K562 (cell line): ENCODE measurements at regions not wholly inside any gene's neighbourhood (a gene's known extent, or its start where the extent isn't known, plus 50 kb on each side); places are given as distances from the start of the nearest gene placed in this dataset.

Experiments used
- ATAC-seq: fragments of 200-7000 bp; cut with Tn5 transposase; 3 replicates; pipeline ENCODE4 v1.9.1; 2020; ENCODE audit warnings: moderate library complexity
- BruUV-seq: library from RNA; stranded (reverse); fragments of 400-500 nt; replicated peaks from 2 replicates; lab custom pipeline; 2021; lab: Mats Ljungman, UMichigan
- CTCF ChIA-PET: fragments of 300-600 bp; formaldehyde crosslinking; extraction: SDS; loops from one replicate; lab custom pipeline; 2021; ENCODE audit warnings: low intra/inter-chr PET ratio; lab: Yijun Ruan, JAX
- POLR2A ChIA-PET: fragments of 300-600, 350-650 bp; sonication (Branson Sonifier 250); formaldehyde crosslinking; extraction: SDS; loops from one replicate; lab custom pipeline; 2021; ENCODE audit warnings: antibody characterized with exemption, inconsistent platforms; lab: Yijun Ruan, JAX
- DNase-seq, 4 experiments: peaks; one replicate each; pipeline versions ENCODE4 v3.0.0 to v3.0.0-alpha.2; 2011 to 2018; ENCODE audit warnings: low spot score in 3 of 4, mixed read lengths in 3 of 4; ENCODE audit errors: extremely low read depth in 1 of 4
- FAIRE-seq: peaks from 2 replicates; lab custom pipeline; 2011; peaks lifted over from hg19 to GRCh38; lab: Jason Lieb, UNC
- H2AFZ ChIP-seq: 2 replicates; pipeline ENCODE4 v1.6.0; 2011; ENCODE audit warnings: low read depth, low read length, control low read depth, inconsistent platforms
- H3K27ac ChIP-seq: fragments of 200-600 bp; 3 replicates; pipeline ENCODE4 v1.8.0; 2011; ENCODE audit warnings: low read depth, mild to moderate bottlenecking, control low read depth, inconsistent platforms, low read length, moderate library complexity, mixed read lengths; ENCODE audit errors: extremely low read depth
- H3K27me3 ChIP-seq, 2 experiments: fragments of 300-600 bp in 1 of 2; 2 replicates in 1 of 2; 3 replicates in 1 of 2; pipeline versions ENCODE4 v1.6.0 to v1.8.0; 2011; ENCODE audit warnings: inconsistent platforms in 2 of 2, low read length in 2 of 2, mild to moderate bottlenecking in 1 of 2, mixed read lengths in 1 of 2, moderate library complexity in 1 of 2; ENCODE audit not compliant: control insufficient read depth in 2 of 2, insufficient read depth in 2 of 2
- H3K36me3 ChIP-seq: fragments of 300-600 bp; 3 replicates; pipeline ENCODE4 v1.8.0; 2011; ENCODE audit warnings: mild to moderate bottlenecking, low read length, inconsistent platforms; ENCODE audit not compliant: control insufficient read depth, insufficient read depth
- H3K4me1 ChIP-seq, 2 experiments: fragments of 200-600 bp in 1 of 2; replicated peaks in 1 of 2; 2 replicates in 1 of 2; 3 replicates in 1 of 2; pipeline versions ENCODE4 v1.5.1 to v1.8.0; 2011; ENCODE audit warnings: inconsistent platforms in 2 of 2, low read length in 2 of 2, mild to moderate bottlenecking in 1 of 2, mixed read lengths in 1 of 2, moderate library complexity in 1 of 2; ENCODE audit not compliant: control insufficient read depth in 2 of 2, insufficient read depth in 2 of 2
- H3K4me2 ChIP-seq: 2 replicates; pipeline ENCODE4 v1.6.1; 2011; ENCODE audit warnings: low read length, control low read depth, inconsistent platforms, mixed read lengths; ENCODE audit not compliant: insufficient read depth
- H3K4me3 ChIP-seq: fragments of 200-600 bp; sonication (generic), shearing (Covaris generic); 2 replicates; pipeline ENCODE4 v1.5.1; 2016; ENCODE audit warnings: control low read depth, inconsistent platforms
- H3K79me2 ChIP-seq: fragments of 200-600 bp; 3 replicates; pipeline ENCODE4 v1.8.0; 2011; ENCODE audit warnings: low read length, inconsistent platforms; ENCODE audit not compliant: control insufficient read depth, insufficient read depth
- H3K9ac ChIP-seq, 2 experiments: 2 replicates each; pipeline versions ENCODE4 v1.6.0 to v1.6.1; 2011; ENCODE audit warnings: low read depth in 2 of 2, low read length in 2 of 2, control low read depth in 1 of 2, inconsistent platforms in 1 of 2, mild to moderate bottlenecking in 1 of 2, mixed read lengths in 1 of 2; ENCODE audit not compliant: insufficient read depth in 1 of 2
- H3K9me1 ChIP-seq: one replicate; pipeline ENCODE4 v1.6.0; 2011; ENCODE audit warnings: inconsistent platforms, mild to moderate bottlenecking, low read length, moderate library complexity; ENCODE audit not compliant: control insufficient read depth, insufficient read depth
- H3K9me3 ChIP-seq: replicated peaks from 2 replicates; pipeline ENCODE4 v1.5.1; 2011; ENCODE audit warnings: low read depth, low read length, inconsistent platforms; ENCODE audit not compliant: control insufficient read depth, insufficient read depth
- H4K20me1 ChIP-seq: replicated peaks from 2 replicates; pipeline ENCODE4 v1.6.1; 2011; ENCODE audit warnings: low read length, inconsistent platforms, mixed read lengths; ENCODE audit not compliant: control insufficient read depth, insufficient read depth
- CBX3 ChIP-seq, 2 experiments: IDR thresholded peaks; 1 replicate in 1 of 2; 2 replicates in 1 of 2; pipeline ENCODE4 v1.6.1; 2012; ENCODE audit warnings: inconsistent platforms in 2 of 2, low read length in 2 of 2, borderline replicate concordance in 1 of 2, control low read depth in 1 of 2
- EHMT2 ChIP-seq: fragments of 450-650 bp; IDR thresholded peaks from 2 replicates; pipeline ENCODE4 v1.6.1; 2018; ENCODE audit warnings: antibody characterized with exemption
- GTF2A2 ChIP-seq: IDR thresholded peaks from 2 replicates; pipeline ENCODE4 v1.6.1; 2016; ENCODE audit warnings: mild to moderate bottlenecking, missing genetic modification characterization, missing compliant biosample characterization
- HNRNPH1 ChIP-seq: fragments of 200-400 bp; formaldehyde crosslinking; optimal IDR thresholded peaks from 2 replicates; pipeline ENCODE3; 2017; ENCODE audit warnings: low read depth, mild to moderate bottlenecking, low read length, moderate library complexity
- KHSRP ChIP-seq: fragments of 450-650 bp; IDR thresholded peaks from 2 replicates; pipeline ENCODE4 v1.6.1; 2017
- MBD2 ChIP-seq: sonication (generic); IDR thresholded peaks from 2 replicates; pipeline ENCODE4 v1.6.1; 2016; ENCODE audit warnings: low read depth, borderline replicate concordance
- NR1H2 ChIP-seq: sonication (generic); formaldehyde crosslinking; IDR thresholded peaks from 2 replicates; pipeline ENCODE4 v1.4.0; 2020; ENCODE audit warnings: mild to moderate bottlenecking, missing genetic modification reagents
- PTBP1 ChIP-seq: fragments of 200-400 bp; formaldehyde crosslinking; IDR thresholded peaks from 2 replicates; pipeline ENCODE4 v1.6.1; 2017; ENCODE audit warnings: low read depth, low read length
- SIN3B ChIP-seq: fragments of 450-650 bp; IDR thresholded peaks from 2 replicates; pipeline ENCODE4 v1.6.1; 2017; ENCODE audit warnings: low read depth, mild to moderate bottlenecking, moderate library complexity
- ZNF174 ChIP-seq: fragments of 250-450 bp; sonication (Bioruptor Pico); IDR thresholded peaks from 2 replicates; pipeline ENCODE4 v1.4.0; 2020; ENCODE audit warnings: mild to moderate bottlenecking
- WGBS: fragments of 100-300 bp; shearing (Covaris generic); methylation state at CpG from one replicate; pipeline ENCODE4 v1.1.6; 2016; ENCODE audit warnings: low coverage, mixed read lengths; ENCODE audit not compliant: insufficient coverage; ENCODE audit errors: missing lambda C conversion rate; 5-methylcytosine and 5-hydroxymethylcytosine counted together
- in situ Hi-C: fragments of 300-500 bp; cut with MboI; formaldehyde crosslinking; loops from 4 replicates; pipeline ENCODE4 v1.15.0; 2018; ENCODE audit warnings: inconsistent platforms, mixed read lengths
- intact Hi-C: fragments of 100-400 bp; cut with micrococcal nuclease; formaldehyde crosslinking; loops from 2 replicates; pipeline ENCODE4 v1.14.2; 2022
- TF ChIP-seq, protein P1 (sequence below): fragments of 450-650 bp; IDR thresholded peaks from 2 replicates; pipeline ENCODE4 v1.6.1; 2016; ENCODE audit warnings: missing biosample characterization, missing genetic modification characterization
- TF ChIP-seq, protein P2 (sequence below), 2 experiments: fragments of 450-650 bp; conservative IDR thresholded peaks; 2 replicates each; pipeline ENCODE4 v1.6.1; 2017; ENCODE audit warnings: mild to moderate bottlenecking in 2 of 2, moderate library complexity in 2 of 2

DNA sequence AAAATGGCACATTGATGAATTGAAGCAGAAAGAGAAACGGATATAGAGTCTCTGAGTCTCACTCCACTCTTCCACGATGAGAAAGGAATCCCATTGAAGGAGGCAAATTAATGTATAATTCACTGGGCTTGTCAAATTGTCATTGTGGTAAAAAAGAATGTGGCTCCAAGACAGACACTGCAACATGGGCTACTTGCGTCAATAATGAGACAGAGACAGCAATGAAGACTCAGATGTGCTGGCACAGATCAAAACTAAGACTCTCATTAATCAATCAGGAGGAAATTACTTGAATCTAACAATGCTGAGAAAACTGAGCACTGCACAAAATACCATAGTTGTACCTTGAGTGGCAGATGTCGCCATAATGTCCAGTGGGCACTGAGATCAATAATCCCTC, 1485.5 kb downstream of the TECRL start:
- FAIRE-seq (no peak), DNase-seq (no peak), ATAC-seq (no peak)
- Histone ChIP-seq H2AFZ (no peak overlapping the region), H4K20me1 (no peaks in the 10 kb centered on the region), H3K27me3 (no peaks in the 10 kb centered on the region), H3K4me3 (no peak overlapping the region), H3K27ac (no peak overlapping the region), H3K36me3 (no peaks in the 10 kb centered on the region), H3K4me2 (no peak overlapping the region), H3K9me1 (no peaks in the 10 kb centered on the region), H3K9ac (no peak overlapping the region), H3K79me2 (no peaks in the 10 kb centered on the region), H3K4me1 (no peaks in the 10 kb centered on the region), H3K9me3 (no peaks in the 10 kb centered on the region)
- in situ Hi-C loops, result no loop called here
- POLR2A ChIA-PET, result no interaction called here
- TF ChIP-seq KHSRP, result no peak
- TF ChIP-seq, protein P1, sequence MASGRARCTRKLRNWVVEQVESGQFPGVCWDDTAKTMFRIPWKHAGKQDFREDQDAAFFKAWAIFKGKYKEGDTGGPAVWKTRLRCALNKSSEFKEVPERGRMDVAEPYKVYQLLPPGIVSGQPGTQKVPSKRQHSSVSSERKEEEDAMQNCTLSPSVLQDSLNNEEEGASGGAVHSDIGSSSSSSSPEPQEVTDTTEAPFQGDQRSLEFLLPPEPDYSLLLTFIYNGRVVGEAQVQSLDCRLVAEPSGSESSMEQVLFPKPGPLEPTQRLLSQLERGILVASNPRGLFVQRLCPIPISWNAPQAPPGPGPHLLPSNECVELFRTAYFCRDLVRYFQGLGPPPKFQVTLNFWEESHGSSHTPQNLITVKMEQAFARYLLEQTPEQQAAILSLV (tag), result no peak
- no peak for TF ChIP-seq HNRNPH1
- TF ChIP-seq NR1H2 (CRISPR knock-in tag), result no peak
- no peak for TF ChIP-seq EHMT2
- TF ChIP-seq CBX3 (IDR thresholded peaks at IDR 0.05; ENCODE audit: borderline replicate concordance in 1 of 2, low read length in 2 of 2), result no peak
- no peak for TF ChIP-seq MBD2
- no peak for TF ChIP-seq PTBP1
- TF ChIP-seq ZNF174, result no peak
- no peak for TF ChIP-seq SIN3B
- TF ChIP-seq GTF2A2 (tag), result no peak
- TF ChIP-seq, protein P2, sequence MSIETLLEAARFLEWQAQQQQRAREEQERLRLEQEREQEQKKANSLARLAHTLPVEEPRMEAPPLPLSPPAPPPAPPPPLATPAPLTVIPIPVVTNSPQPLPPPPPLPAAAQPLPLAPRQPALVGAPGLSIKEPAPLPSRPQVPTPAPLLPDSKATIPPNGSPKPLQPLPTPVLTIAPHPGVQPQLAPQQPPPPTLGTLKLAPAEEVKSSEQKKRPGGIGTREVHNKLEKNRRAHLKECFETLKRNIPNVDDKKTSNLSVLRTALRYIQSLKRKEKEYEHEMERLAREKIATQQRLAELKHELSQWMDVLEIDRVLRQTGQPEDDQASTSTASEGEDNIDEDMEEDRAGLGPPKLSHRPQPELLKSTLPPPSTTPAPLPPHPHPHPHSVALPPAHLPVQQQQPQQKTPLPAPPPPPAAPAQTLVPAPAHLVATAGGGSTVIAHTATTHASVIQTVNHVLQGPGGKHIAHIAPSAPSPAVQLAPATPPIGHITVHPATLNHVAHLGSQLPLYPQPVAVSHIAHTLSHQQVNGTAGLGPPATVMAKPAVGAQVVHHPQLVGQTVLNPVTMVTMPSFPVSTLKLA (conservative IDR thresholded peaks at IDR 0.05), result no peak
- CTCF ChIA-PET, result no interaction called here
- no TSS peak for BruUV-seq
- intact Hi-C loops, result no loop called here
- WGBS, result 3% methylated on average over 4 of the region's 4 CpGs
